ENCODE measurements at regions not wholly inside any gene's neighbourhood (a gene's known extent, or its start where the extent isn't known, plus 50 kb on each side); places are given as distances from the start of the nearest gene placed in this dataset.
"Not testable (repeated sequence)": the region's sequence is repeated elsewhere in the genome, so short reads cannot be mapped to it uniquely, and the experiment has no call there.

- in situ Hi-C loops (cut with HindIII; ENCODE audit: low sequenced_read_pairs), result no loop called here
These were observed 164.6 kb upstream of the ARHGEF26 start for GRCh38 chr3:153956613-153957012.

- in situ Hi-C loops (cut with HindIII; ENCODE audit: low sequenced_read_pairs), result no loop called here
These were observed 163.8 kb upstream of the ARHGEF26 start for GRCh38 chr3:153957421-153957820.

GRCh38 chr3:153958635-153959595, 162.3 kb upstream of the ARHGEF26 start:
- in situ Hi-C loops (cut with HindIII; ENCODE audit: low sequenced_read_pairs), result no loop called here

GRCh38 chr3:153960458-153961074, 160.6 kb upstream of the ARHGEF26 start:
- in situ Hi-C loops (cut with HindIII; ENCODE audit: low sequenced_read_pairs), result no loop called here

- in situ Hi-C loops (cut with HindIII; ENCODE audit: low sequenced_read_pairs), result no loop called here
These were observed 159.7 kb upstream of the ARHGEF26 start for GRCh38 chr3:153961494-153961893.

GRCh38 chr3:153963012-153963411, 158.2 kb upstream of the ARHGEF26 start:
- in situ Hi-C loops (cut with HindIII; ENCODE audit: low sequenced_read_pairs), result no loop called here

GRCh38 chr3:153967260-153967659, 153.9 kb upstream of the ARHGEF26 start:
- in situ Hi-C loops (cut with HindIII; ENCODE audit: low sequenced_read_pairs), result no loop called here

GRCh38 chr3:153970047-153970446, 151.1 kb upstream of the ARHGEF26 start:
- in situ Hi-C loops (cut with HindIII; ENCODE audit: low sequenced_read_pairs), result no loop called here

GRCh38 chr3:153970741-153971347, 150.3 kb upstream of the ARHGEF26 start:
- in situ Hi-C loops (cut with HindIII; ENCODE audit: low sequenced_read_pairs), result no loop called here

GRCh38 chr3:153972862-153973261, 148.3 kb upstream of the ARHGEF26 start:
- in situ Hi-C loops (cut with HindIII; ENCODE audit: low sequenced_read_pairs), result no loop called here

- in situ Hi-C loops (cut with HindIII; ENCODE audit: low sequenced_read_pairs), result no loop called here
These were observed 147.4 kb upstream of the ARHGEF26 start for GRCh38 chr3:153973722-153974265.

GRCh38 chr3:153974614-153975013, 146.6 kb upstream of the ARHGEF26 start:
- in situ Hi-C loops (cut with HindIII; ENCODE audit: low sequenced_read_pairs), result no loop called here

GRCh38 chr3:153976891-153977554, 144.2 kb upstream of the ARHGEF26 start:
- in situ Hi-C loops (cut with HindIII; ENCODE audit: low sequenced_read_pairs), result no loop called here

GRCh38 chr3:153978006-153978405, 143.2 kb upstream of the ARHGEF26 start:
- in situ Hi-C loops (cut with HindIII; ENCODE audit: low sequenced_read_pairs), result no loop called here

- in situ Hi-C loops (cut with HindIII; ENCODE audit: low sequenced_read_pairs), result no loop called here
These were observed 141.6 kb upstream of the ARHGEF26 start for GRCh38 chr3:153979418-153980251.

- in situ Hi-C loops (cut with HindIII; ENCODE audit: low sequenced_read_pairs), result no loop called here
These were observed 141.0 kb upstream of the ARHGEF26 start for GRCh38 chr3:153980252-153980590.

- in situ Hi-C loops (cut with HindIII; ENCODE audit: low sequenced_read_pairs), result not testable (repeated sequence)
These were observed 123.8 kb upstream of the ARHGEF26 start for GRCh38 chr3:153997364-153997763.

- in situ Hi-C loops (cut with HindIII; ENCODE audit: low sequenced_read_pairs), result no loop called here
These were observed 117.5 kb upstream of the ARHGEF26 start for GRCh38 chr3:154003649-154004048.

- in situ Hi-C loops (cut with HindIII; ENCODE audit: low sequenced_read_pairs), result no loop called here
These were observed 110.2 kb upstream of the ARHGEF26 start for GRCh38 chr3:154011036-154011435.

GRCh38 chr3:154013736-154014135, 107.5 kb upstream of the ARHGEF26 start:
- in situ Hi-C loops (cut with HindIII; ENCODE audit: low sequenced_read_pairs), result no loop called here
